ENCODE measurements at regions not wholly inside any gene's neighbourhood (a gene's known extent, or its start where the extent isn't known, plus 50 kb on each side); places are given as distances from the start of the nearest gene placed in this dataset.

DNA sequence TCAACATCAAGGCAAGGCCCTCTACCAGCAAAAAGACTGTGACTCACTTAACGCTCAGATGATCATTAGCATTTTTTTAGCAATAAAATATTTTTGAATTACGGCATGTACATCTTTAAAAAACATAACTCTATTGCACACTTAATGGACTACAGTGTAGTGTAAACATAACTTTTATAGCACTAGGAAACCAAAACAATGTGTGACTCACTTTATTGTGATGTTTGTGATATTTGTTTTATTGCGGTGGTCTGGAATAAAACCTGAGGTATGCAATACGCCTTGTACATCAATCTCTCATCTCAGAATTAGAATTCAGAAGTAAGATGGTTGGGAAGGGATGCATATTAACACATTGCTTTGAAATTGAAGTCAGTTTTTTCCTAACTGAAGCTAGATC is 106.9 kb upstream of the PTCH1 start:
- Histone ChIP-seq H3K9me3 (no peaks in the 10 kb centered on the region), H3K27ac (no peak overlapping the region), H3K4me3 (no peak overlapping the region), H3K27me3 (no peaks in the 10 kb centered on the region), H3K36me3 (no peaks in the 10 kb centered on the region), H3K4me1 (no peaks in the 10 kb centered on the region)
- ATAC-seq (no peak), DNase-seq (no peak)
- TF ChIP-seq POLR2A (IDR thresholded peaks at IDR 0.05), result no peak
- TF ChIP-seq, protein P1, sequence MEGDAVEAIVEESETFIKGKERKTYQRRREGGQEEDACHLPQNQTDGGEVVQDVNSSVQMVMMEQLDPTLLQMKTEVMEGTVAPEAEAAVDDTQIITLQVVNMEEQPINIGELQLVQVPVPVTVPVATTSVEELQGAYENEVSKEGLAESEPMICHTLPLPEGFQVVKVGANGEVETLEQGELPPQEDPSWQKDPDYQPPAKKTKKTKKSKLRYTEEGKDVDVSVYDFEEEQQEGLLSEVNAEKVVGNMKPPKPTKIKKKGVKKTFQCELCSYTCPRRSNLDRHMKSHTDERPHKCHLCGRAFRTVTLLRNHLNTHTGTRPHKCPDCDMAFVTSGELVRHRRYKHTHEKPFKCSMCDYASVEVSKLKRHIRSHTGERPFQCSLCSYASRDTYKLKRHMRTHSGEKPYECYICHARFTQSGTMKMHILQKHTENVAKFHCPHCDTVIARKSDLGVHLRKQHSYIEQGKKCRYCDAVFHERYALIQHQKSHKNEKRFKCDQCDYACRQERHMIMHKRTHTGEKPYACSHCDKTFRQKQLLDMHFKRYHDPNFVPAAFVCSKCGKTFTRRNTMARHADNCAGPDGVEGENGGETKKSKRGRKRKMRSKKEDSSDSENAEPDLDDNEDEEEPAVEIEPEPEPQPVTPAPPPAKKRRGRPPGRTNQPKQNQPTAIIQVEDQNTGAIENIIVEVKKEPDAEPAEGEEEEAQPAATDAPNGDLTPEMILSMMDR (IDR thresholded peaks at IDR 0.05), result no peak
- 82% methylated on average over 4 of the region's 4 CpGs for WGBS (ENCODE audit: insufficient coverage, low coverage, low lambda C conversion rate, missing lambda C conversion rate)
- intact Hi-C loops (cut with DNase I), result no loop called here

DNA sequence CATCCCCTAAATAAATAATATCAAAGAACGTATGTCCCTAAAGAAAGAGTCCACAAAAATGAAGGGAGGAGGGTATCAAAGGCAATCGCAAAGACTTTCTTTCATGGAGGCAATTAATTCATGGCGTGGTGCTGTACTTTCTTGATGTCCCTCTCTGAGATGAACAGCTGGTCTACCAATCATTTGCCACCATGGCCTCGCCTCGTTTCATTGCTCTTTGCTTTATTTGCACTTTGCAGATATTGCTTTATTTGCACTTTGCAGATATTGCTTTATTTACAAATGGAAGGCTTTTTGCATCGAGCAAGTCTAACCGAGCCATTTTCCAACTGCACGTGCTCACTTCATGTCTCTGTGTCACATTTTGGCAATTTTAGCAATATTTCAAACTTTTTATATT is 104.0 kb upstream of the PTCH1 start:
- 68% methylated on average over 8 of the region's 8 CpGs for WGBS (ENCODE audit: insufficient coverage, low coverage, low lambda C conversion rate, missing lambda C conversion rate)
- no peaks in the 10 kb centered on the region for H3K9me3 ChIP-seq
- no peaks in the 10 kb centered on the region for H3K27me3 ChIP-seq
- no peaks in the 10 kb centered on the region for H3K4me1 ChIP-seq
- H3K36me3 ChIP-seq, result no peaks in the 10 kb centered on the region
- DNase-seq, result no peak
- intact Hi-C loops (cut with DNase I), result no loop called here
- no peak for ATAC-seq
- H3K4me3 ChIP-seq, result no peak overlapping the region
- no peak overlapping the region for H3K27ac ChIP-seq
- no peak for TF ChIP-seq POLR2A (IDR thresholded peaks at IDR 0.05)
- TF ChIP-seq, protein P1 (IDR thresholded peaks at IDR 0.05), result no peak

DNA sequence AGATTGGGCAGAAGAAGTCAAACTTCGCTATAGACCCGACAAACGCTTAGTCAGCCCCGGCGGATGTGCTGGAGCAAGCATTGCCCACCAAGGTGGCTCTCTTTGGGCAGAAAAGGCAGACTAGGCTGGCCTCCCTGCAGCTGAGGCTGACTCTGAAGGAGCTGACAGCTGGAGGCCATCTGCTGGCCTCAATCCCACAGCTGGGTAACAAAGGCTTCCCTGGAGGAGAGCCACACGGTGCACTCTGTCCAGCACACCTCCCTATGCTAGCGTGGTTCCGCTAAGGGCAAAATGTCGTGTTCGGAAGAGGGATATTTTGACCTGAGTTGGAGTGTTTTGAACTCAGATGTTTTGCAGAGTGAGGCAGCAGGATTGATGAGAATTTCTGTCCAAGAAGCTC is 103.5 kb upstream of the PTCH1 start:
- no peak for DNase-seq
- ATAC-seq, result no peak
- H3K4me3 ChIP-seq, result no peak overlapping the region
- WGBS (ENCODE audit: insufficient coverage, low coverage, low lambda C conversion rate, missing lambda C conversion rate), result 85% methylated on average over 5 of the region's 10 CpGs
- H3K36me3 ChIP-seq, result no peaks in the 10 kb centered on the region
- intact Hi-C loops (cut with DNase I), result no loop called here
- TF ChIP-seq POLR2A (IDR thresholded peaks at IDR 0.05), result no peak
- TF ChIP-seq, protein P1 (IDR thresholded peaks at IDR 0.05), result no peak
- no peaks in the 10 kb centered on the region for H3K9me3 ChIP-seq
- H3K27me3 ChIP-seq, result no peaks in the 10 kb centered on the region
- H3K4me1 ChIP-seq, result no peaks in the 10 kb centered on the region
- H3K27ac ChIP-seq, result no peak overlapping the region

DNA sequence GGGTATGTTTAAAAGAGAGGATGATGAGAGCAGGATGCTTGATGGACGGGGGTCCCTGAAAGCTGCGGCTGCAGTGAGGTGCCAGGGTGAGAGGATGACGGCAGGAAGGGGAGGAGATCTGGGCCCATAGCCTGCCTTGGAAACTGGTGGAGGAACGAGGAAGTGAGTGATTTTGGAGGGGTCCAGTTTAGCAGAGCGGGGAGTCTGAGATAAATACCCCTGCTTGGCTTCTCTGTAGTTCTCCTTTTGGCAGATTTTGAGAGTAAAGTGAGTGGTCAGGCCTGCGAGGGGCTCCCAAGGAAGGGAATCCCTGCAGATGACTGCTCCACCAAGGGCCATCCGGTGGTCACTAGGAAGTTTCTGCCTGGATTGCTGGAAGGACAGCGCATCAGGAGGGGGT is 98.5 kb upstream of the PTCH1 start:
- Histone ChIP-seq H3K9me3 (no peaks in the 10 kb centered on the region), H3K27ac (no peak overlapping the region), H3K27me3 (no peaks in the 10 kb centered on the region), H3K36me3 (no peaks in the 10 kb centered on the region), H3K4me3 (no peak overlapping the region), H3K4me1 (no peaks in the 10 kb centered on the region)
- DNase-seq (no peak), ATAC-seq (no peak)
- intact Hi-C loops (cut with DNase I), result no loop called here
- TF ChIP-seq, protein P1 (IDR thresholded peaks at IDR 0.05), result no peak
- TF ChIP-seq POLR2A (IDR thresholded peaks at IDR 0.05), result no peak
- WGBS (ENCODE audit: insufficient coverage, low coverage, low lambda C conversion rate, missing lambda C conversion rate), result 51% methylated on average over 4 of the region's 8 CpGs

DNA sequence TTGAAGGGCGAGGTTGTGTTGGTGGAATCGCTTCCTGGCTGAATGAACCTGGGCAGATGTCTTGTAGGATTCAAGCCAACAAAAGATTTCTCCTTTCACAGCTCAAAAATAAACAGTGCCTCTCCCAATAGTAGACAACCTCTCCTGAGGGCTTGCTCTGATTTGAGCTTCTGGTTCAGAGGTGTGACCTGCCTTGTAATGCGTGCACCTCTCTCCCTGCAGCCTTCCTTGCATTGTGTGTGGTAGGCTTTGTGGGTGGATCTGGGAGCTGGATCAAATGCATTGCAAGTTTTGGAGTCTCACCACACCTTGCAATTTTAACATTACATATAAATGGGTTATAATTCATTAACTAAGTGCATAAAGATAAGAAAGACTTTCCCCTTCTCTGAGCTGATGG is 96.9 kb upstream of the PTCH1 start:
- Histone ChIP-seq H3K9me3 (no peaks in the 10 kb centered on the region), H3K27ac (no peak overlapping the region), H3K27me3 (no peaks in the 10 kb centered on the region), H3K4me3 (no peak overlapping the region), H3K4me1 (no peaks in the 10 kb centered on the region), H3K36me3 (no peaks in the 10 kb centered on the region)
- intact Hi-C loops (cut with DNase I), result no loop called here
- TF ChIP-seq POLR2A (IDR thresholded peaks at IDR 0.05), result no peak
- TF ChIP-seq, protein P1 (IDR thresholded peaks at IDR 0.05), result no peak
- WGBS (ENCODE audit: insufficient coverage, low coverage, low lambda C conversion rate, missing lambda C conversion rate), result 90% methylated on average over 3 of the region's 3 CpGs
- ATAC-seq, result no peak
- DNase-seq, result no peak

Measured in right lobe of liver (tissue), 6 donors.